Endothelial cell of umbilical vein (primary cell): ENCODE measurements at regions not wholly inside any gene's neighbourhood (a gene's known extent, or its start where the extent isn't known, plus 50 kb on each side); places are given as distances from the start of the nearest gene placed in this dataset.

Experiments
- JUN ChIP-seq: IDR thresholded peaks from 2 replicates; pipeline ENCODE4 v1.6.1; 2011; ENCODE audit warnings: borderline replicate concordance, low read depth; ENCODE audit not compliant: insufficient read length, insufficient read depth
- POLR2A ChIP-seq: IDR thresholded peaks from 2 replicates; pipeline ENCODE4 v1.6.1; 2012; ENCODE audit warnings: low read depth, mild to moderate bottlenecking, control low read depth, low read length
- POLR2AphosphoS5 ChIP-seq: IDR thresholded peaks from 2 replicates; pipeline ENCODE4 v1.6.1; 2012; ENCODE audit warnings: low read depth, mild to moderate bottlenecking, control low read depth, low read length, moderate library complexity; ENCODE audit not compliant: insufficient read depth
- TF ChIP-seq, protein P1 (sequence below), 2 donors: IDR thresholded peaks; 1 replicate in 1 of 2; 2 replicates in 1 of 2; pipeline ENCODE4 v1.5.1; 2011; ENCODE audit warnings: low read length in 2 of 2, mild to moderate bottlenecking in 2 of 2, moderate library complexity in 2 of 2, control low read depth in 1 of 2, inconsistent platforms in 1 of 2, low read depth in 1 of 2; ENCODE audit not compliant: insufficient read depth in 1 of 2; ENCODE audit errors: extremely low read depth in 1 of 2
- TF ChIP-seq, protein P2 (sequence below): IDR thresholded peaks from 2 replicates; pipeline ENCODE4 v1.6.1; 2011; ENCODE audit not compliant: insufficient read depth, insufficient read length

DNA sequence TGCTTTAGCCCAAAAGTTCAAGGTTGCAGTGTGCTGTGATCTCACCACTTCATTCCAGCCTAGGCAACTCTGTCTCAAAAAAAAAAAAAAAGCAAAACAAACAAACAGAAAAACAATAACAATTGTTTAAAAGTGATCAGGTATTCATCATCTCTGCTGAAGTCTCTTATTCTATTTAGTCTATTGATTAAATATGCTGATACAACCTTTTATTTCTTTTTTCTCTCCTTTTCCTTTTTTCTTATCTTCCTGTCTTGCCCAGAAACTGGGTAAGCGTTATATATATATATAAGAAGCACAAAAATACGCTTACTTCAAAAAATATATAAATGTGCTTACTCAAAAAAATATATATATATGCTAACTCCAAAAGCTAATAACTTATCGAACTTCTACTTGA lies 213.8 kb upstream of the EEA1 start:
- TF ChIP-seq, protein P1, sequence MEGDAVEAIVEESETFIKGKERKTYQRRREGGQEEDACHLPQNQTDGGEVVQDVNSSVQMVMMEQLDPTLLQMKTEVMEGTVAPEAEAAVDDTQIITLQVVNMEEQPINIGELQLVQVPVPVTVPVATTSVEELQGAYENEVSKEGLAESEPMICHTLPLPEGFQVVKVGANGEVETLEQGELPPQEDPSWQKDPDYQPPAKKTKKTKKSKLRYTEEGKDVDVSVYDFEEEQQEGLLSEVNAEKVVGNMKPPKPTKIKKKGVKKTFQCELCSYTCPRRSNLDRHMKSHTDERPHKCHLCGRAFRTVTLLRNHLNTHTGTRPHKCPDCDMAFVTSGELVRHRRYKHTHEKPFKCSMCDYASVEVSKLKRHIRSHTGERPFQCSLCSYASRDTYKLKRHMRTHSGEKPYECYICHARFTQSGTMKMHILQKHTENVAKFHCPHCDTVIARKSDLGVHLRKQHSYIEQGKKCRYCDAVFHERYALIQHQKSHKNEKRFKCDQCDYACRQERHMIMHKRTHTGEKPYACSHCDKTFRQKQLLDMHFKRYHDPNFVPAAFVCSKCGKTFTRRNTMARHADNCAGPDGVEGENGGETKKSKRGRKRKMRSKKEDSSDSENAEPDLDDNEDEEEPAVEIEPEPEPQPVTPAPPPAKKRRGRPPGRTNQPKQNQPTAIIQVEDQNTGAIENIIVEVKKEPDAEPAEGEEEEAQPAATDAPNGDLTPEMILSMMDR (IDR thresholded peaks at IDR 0.05; ENCODE audit: extremely low read depth in 1 of 2, insufficient read depth in 1 of 2, low read depth in 1 of 2, low read length in 2 of 2) = no peak
- TF ChIP-seq JUN (no peak), POLR2A (no peak), POLR2AphosphoS5 (no peak)
- TF ChIP-seq, protein P2, sequence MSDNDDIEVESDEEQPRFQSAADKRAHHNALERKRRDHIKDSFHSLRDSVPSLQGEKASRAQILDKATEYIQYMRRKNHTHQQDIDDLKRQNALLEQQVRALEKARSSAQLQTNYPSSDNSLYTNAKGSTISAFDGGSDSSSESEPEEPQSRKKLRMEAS = no peak
